Activated CD8-positive, alpha-beta memory T cell treated with anti-CD3 and anti-CD28 coated beads, Interleukin-2, amount 10 ng/mL, durations not matched to agents 7 days and 5 days (primary cell): ENCODE measurements at regions not wholly inside any gene's neighbourhood (a gene's known extent, or its start where the extent isn't known, plus 50 kb on each side); places are given as distances from the start of the nearest gene placed in this dataset.
"Not testable (repeated sequence)": the region's sequence is repeated elsewhere in the genome, so short reads cannot be mapped to it uniquely, and the experiment has no call there.

Experiments
- ATAC-seq: fragments of 150-1000 bp; cut with Tn5 transposase; one replicate; pipeline ENCODE4 v1.10.0; 2021; ENCODE audit warnings: moderate library complexity
- CTCF ChIA-PET: fragments of 350-600 bp; sonication (Branson Sonifier 250); formaldehyde crosslinking; loops from one replicate; lab custom pipeline; 2021; ENCODE audit warnings: antibody characterized with exemption; lab: Charles Lee
- DNase-seq: peaks from one replicate; pipeline ENCODE4 v3.0.0-alpha.2; 2020
- H3K27ac Mint-ChIP-seq: one replicate; pipeline ENCODE4 v1.8.0; 2021; ENCODE audit warnings: mild to moderate bottlenecking, mixed read lengths
- H3K27me3 Mint-ChIP-seq: one replicate; pipeline ENCODE4 v1.8.0; 2021; ENCODE audit warnings: mixed read lengths
- H3K36me3 Mint-ChIP-seq: one replicate; pipeline ENCODE4 v1.8.0; 2021; ENCODE audit warnings: mild to moderate bottlenecking, mixed read lengths
- H3K4me1 Mint-ChIP-seq: one replicate; pipeline ENCODE4 v1.8.0; 2021; ENCODE audit warnings: mixed read lengths
- H3K4me3 Mint-ChIP-seq: one replicate; pipeline ENCODE4 v1.8.0; 2021; ENCODE audit warnings: mild to moderate bottlenecking, moderate library complexity, mixed read lengths
- H3K9me3 Mint-ChIP-seq: one replicate; pipeline ENCODE4 v1.8.0; 2022; ENCODE audit warnings: low read depth, mixed read lengths

GRCh38 chr18:76053551-76053950 lies 441.5 kb downstream of the ZNF516 start:
- no peak for ATAC-seq
- Mint-ChIP-seq H3K4me1 (no peaks in the 10 kb centered on the region), H3K9me3 (peaks cover 3% of the 10 kb centered on the region), H3K27me3 (no peaks in the 10 kb centered on the region), H3K27ac (no peak overlapping the region), H3K4me3 (no peak overlapping the region), H3K36me3 (no peaks in the 10 kb centered on the region)
- CTCF ChIA-PET: no interaction called here
- DNase-seq: no peak

GRCh38 chr18:76052227-76052595 lies 442.8 kb downstream of the ZNF516 start:
- CTCF ChIA-PET: no interaction called here
- no peak overlapping the region for H3K27ac Mint-ChIP-seq
- H3K4me3 Mint-ChIP-seq: no peak overlapping the region
- H3K9me3 Mint-ChIP-seq: peaks cover 3% of the 10 kb centered on the region
- H3K4me1 Mint-ChIP-seq: no peaks in the 10 kb centered on the region
- ATAC-seq (no peak), DNase-seq (no peak)
- H3K27me3 Mint-ChIP-seq: no peaks in the 10 kb centered on the region
- H3K36me3 Mint-ChIP-seq: no peaks in the 10 kb centered on the region

- no peak for ATAC-seq
Observed at GRCh38 chr18:76051396-76052226, 443.4 kb downstream of the ZNF516 start.

GRCh38 chr18:76046221-76046620 lies 448.8 kb downstream of the ZNF516 start:
- Mint-ChIP-seq H3K27ac (no peak overlapping the region), H3K27me3 (no peaks in the 10 kb centered on the region), H3K4me1 (no peaks in the 10 kb centered on the region), H3K4me3 (no peak overlapping the region), H3K9me3 (no peaks in the 10 kb centered on the region), H3K36me3 (no peaks in the 10 kb centered on the region)
- DNase-seq (no peak), ATAC-seq (no peak)
- CTCF ChIA-PET: no interaction called here

More at GRCh38 chr18:76051396-76052226, 443.4 kb downstream of the ZNF516 start:
- no peaks in the 10 kb centered on the region for H3K27me3 Mint-ChIP-seq
- no peak overlapping the region for H3K4me3 Mint-ChIP-seq
- no peaks in the 10 kb centered on the region for H3K36me3 Mint-ChIP-seq
- peaks cover 3% of the 10 kb centered on the region for H3K9me3 Mint-ChIP-seq
- CTCF ChIA-PET: no interaction called here
- no peak for DNase-seq
- H3K4me1 Mint-ChIP-seq: no peaks in the 10 kb centered on the region
- H3K27ac Mint-ChIP-seq: no peak overlapping the region

GRCh38 chr18:76042511-76042910 lies 452.5 kb downstream of the ZNF516 start:
- Mint-ChIP-seq H3K4me1 (no peaks in the 10 kb centered on the region), H3K36me3 (no peaks in the 10 kb centered on the region)
- CTCF ChIA-PET: no interaction called here

GRCh38 chr18:76018210-76018609 lies 476.8 kb downstream of the ZNF516 start:
- DNase-seq: no peak
- CTCF ChIA-PET: no interaction called here
- Mint-ChIP-seq H3K9me3 (peaks cover 12% of the 10 kb centered on the region), H3K4me3 (no peak overlapping the region), H3K27ac (no peak overlapping the region), H3K36me3 (no peaks in the 10 kb centered on the region), H3K4me1 (no peaks in the 10 kb centered on the region), H3K27me3 (no peaks in the 10 kb centered on the region)
- ATAC-seq: no peak

More at GRCh38 chr18:76042511-76042910, 452.5 kb downstream of the ZNF516 start:
- DNase-seq (no peak), ATAC-seq (no peak)
- H3K27ac Mint-ChIP-seq: no peak overlapping the region
- no peaks in the 10 kb centered on the region for H3K9me3 Mint-ChIP-seq
- H3K4me3 Mint-ChIP-seq: no peak overlapping the region
- no peaks in the 10 kb centered on the region for H3K27me3 Mint-ChIP-seq

GRCh38 chr18:76013057-76013456 lies 482.0 kb downstream of the ZNF516 start:
- CTCF ChIA-PET: no interaction called here
- no peak overlapping the region for H3K27ac Mint-ChIP-seq

GRCh38 chr18:76005632-76006208 lies 489.3 kb downstream of the ZNF516 start:
- Mint-ChIP-seq H3K4me3 (no peak overlapping the region), H3K9me3 (peaks cover 3% of the 10 kb centered on the region), H3K36me3 (no peaks in the 10 kb centered on the region), H3K27me3 (no peaks in the 10 kb centered on the region), H3K27ac (no peak overlapping the region), H3K4me1 (no peaks in the 10 kb centered on the region)
- DNase-seq (no peak), ATAC-seq (no peak)
- CTCF ChIA-PET: no interaction called here

More at GRCh38 chr18:76013057-76013456, 482.0 kb downstream of the ZNF516 start:
- Mint-ChIP-seq H3K4me1 (no peaks in the 10 kb centered on the region), H3K9me3 (peaks cover 11% of the 10 kb centered on the region), H3K4me3 (no peak overlapping the region), H3K36me3 (no peaks in the 10 kb centered on the region), H3K27me3 (no peaks in the 10 kb centered on the region)
- DNase-seq (no peak), ATAC-seq (no peak)

GRCh38 chr18:75987913-75988312 lies 507.1 kb downstream of the ZNF516 start:
- CTCF ChIA-PET, H3K4me1 Mint-ChIP-seq, H3K36me3 Mint-ChIP-seq, H3K27me3 Mint-ChIP-seq, H3K4me3 Mint-ChIP-seq, DNase-seq, H3K27ac Mint-ChIP-seq, H3K9me3 Mint-ChIP-seq, ATAC-seq: not testable (repeated sequence)

- CTCF ChIA-PET: interaction anchor here (1.0 kb wide), 1 partner anchor 12 kb away, joined by 3 read pairs; no protein-coding TSS in a partner anchor
- H3K27me3 Mint-ChIP-seq: no peaks in the 10 kb centered on the region
- H3K9me3 Mint-ChIP-seq: no peaks in the 10 kb centered on the region
- H3K4me3 Mint-ChIP-seq: no peak overlapping the region
- no peak overlapping the region for H3K27ac Mint-ChIP-seq
- no peak for ATAC-seq
- no peaks in the 10 kb centered on the region for H3K36me3 Mint-ChIP-seq
- no peak for DNase-seq
- H3K4me1 Mint-ChIP-seq: no peaks in the 10 kb centered on the region
Observed at GRCh38 chr18:75984853-75985252, 510.2 kb downstream of the ZNF516 start.

- no peaks in the 10 kb centered on the region for H3K4me1 Mint-ChIP-seq
- CTCF ChIA-PET: no interaction called here
Observed at GRCh38 chr18:75981102-75981501, 513.9 kb downstream of the ZNF516 start.

GRCh38 chr18:75977081-75977480 lies 518.0 kb downstream of the ZNF516 start:
- Mint-ChIP-seq H3K4me1 (no peaks in the 10 kb centered on the region), H3K4me3 (no peak overlapping the region), H3K27ac (no peak overlapping the region), H3K9me3 (no peaks in the 10 kb centered on the region), H3K36me3 (no peaks in the 10 kb centered on the region), H3K27me3 (peaks cover 3% of the 10 kb centered on the region)
- CTCF ChIA-PET: no interaction called here
- no peak for DNase-seq
- ATAC-seq: no peak

More at GRCh38 chr18:75981102-75981501, 513.9 kb downstream of the ZNF516 start:
- H3K27me3 Mint-ChIP-seq: peaks cover 3% of the 10 kb centered on the region
- DNase-seq (no peak), ATAC-seq (no peak)
- no peaks in the 10 kb centered on the region for H3K36me3 Mint-ChIP-seq
- no peak overlapping the region for H3K4me3 Mint-ChIP-seq
- no peak overlapping the region for H3K27ac Mint-ChIP-seq
- H3K9me3 Mint-ChIP-seq: no peaks in the 10 kb centered on the region

- Mint-ChIP-seq H3K4me3 (no peak overlapping the region), H3K36me3 (no peaks in the 10 kb centered on the region), H3K4me1 (no peaks in the 10 kb centered on the region), H3K27ac (no peak overlapping the region), H3K9me3 (no peaks in the 10 kb centered on the region), H3K27me3 (no peaks in the 10 kb centered on the region)
- CTCF ChIA-PET: no interaction called here
- ATAC-seq (no peak), DNase-seq (no peak)
Observed at GRCh38 chr18:75970212-75970611, 524.8 kb downstream of the ZNF516 start.

- Mint-ChIP-seq H3K27ac (no peak overlapping the region), H3K4me1 (no peaks in the 10 kb centered on the region), H3K36me3 (no peaks in the 10 kb centered on the region), H3K9me3 (no peaks in the 10 kb centered on the region), H3K27me3 (no peaks in the 10 kb centered on the region), H3K4me3 (no peak overlapping the region)
- DNase-seq (no peak), ATAC-seq (no peak)
- CTCF ChIA-PET: no interaction called here
Observed at GRCh38 chr18:75966431-75966830, 528.6 kb downstream of the ZNF516 start.
